CD8-positive, alpha-beta memory T cell (primary cell): ENCODE measurements at regions not wholly inside any gene's neighbourhood (a gene's known extent, or its start where the extent isn't known, plus 50 kb on each side); places are given as distances from the start of the nearest gene placed in this dataset.

ENCODE experiments used
- CTCF ChIA-PET: fragments of 350-600 bp; sonication (Branson Sonifier 250); formaldehyde crosslinking; loops from one replicate; lab custom pipeline; 2021; ENCODE audit warnings: antibody characterized with exemption; lab: Charles Lee
- POLR2A ChIA-PET: fragments of 350-600 bp; sonication (Branson Sonifier 250); formaldehyde crosslinking; loops from one replicate; lab custom pipeline; 2021; ENCODE audit warnings: antibody characterized with exemption; lab: Charles Lee
- DNase-seq, 5 donors: peaks; one replicate each; pipeline versions ENCODE4 v3.0.0 to v3.0.0-alpha.2; 2020 to 2022; ENCODE audit warnings: mixed read lengths in 1 of 5
- H3K27ac ChIP-seq: one replicate; pipeline ENCODE4 v1.7.0; 2013; ENCODE audit warnings: low read depth, mild to moderate bottlenecking, low read length, moderate library complexity
- H3K27me3 ChIP-seq: 2 replicates; pipeline ENCODE4 v1.7.0; 2013; ENCODE audit warnings: low read length, mild to moderate bottlenecking; ENCODE audit not compliant: insufficient read depth, poor library complexity, severe bottlenecking
- H3K36me3 ChIP-seq: 2 replicates; pipeline ENCODE4 v1.7.0; 2013; ENCODE audit warnings: mild to moderate bottlenecking, low read length, moderate library complexity; ENCODE audit not compliant: insufficient read depth
- H3K4me1 ChIP-seq: 2 replicates; pipeline ENCODE4 v1.7.0; 2013; ENCODE audit warnings: mild to moderate bottlenecking, low read length, moderate library complexity; ENCODE audit not compliant: insufficient read depth
- H3K4me3 ChIP-seq: 2 replicates; pipeline ENCODE4 v1.7.0; 2013; ENCODE audit warnings: mild to moderate bottlenecking, low read length
- H3K9me3 ChIP-seq: 2 replicates; pipeline ENCODE4 v1.7.0; 2013; ENCODE audit warnings: mild to moderate bottlenecking, low read length
- H3K27ac Mint-ChIP-seq, 8 donors: one replicate each; pipeline ENCODE4 v1.8.0; 2020 to 2021; ENCODE audit warnings: mixed read lengths in 8 of 8, mild to moderate bottlenecking in 6 of 8, inconsistent platforms in 3 of 8, moderate library complexity in 3 of 8
- H3K27me3 Mint-ChIP-seq, 2 donors: one replicate each; pipeline ENCODE4 v1.8.0; 2020 to 2021; ENCODE audit warnings: mixed read lengths in 2 of 2, mild to moderate bottlenecking in 1 of 2, moderate library complexity in 1 of 2
- H3K36me3 Mint-ChIP-seq, 3 donors: one replicate each; pipeline ENCODE4 v1.8.0; 2020 to 2021; ENCODE audit warnings: mixed read lengths in 3 of 3, inconsistent platforms in 1 of 3, mild to moderate bottlenecking in 1 of 3
- H3K4me1 Mint-ChIP-seq, 3 donors: one replicate each; pipeline ENCODE4 v1.8.0; 2020 to 2021; ENCODE audit warnings: mixed read lengths in 3 of 3, inconsistent platforms in 1 of 3, mild to moderate bottlenecking in 1 of 3
- H3K4me3 Mint-ChIP-seq, 7 donors: one replicate each; pipeline ENCODE4 v1.8.0; 2020 to 2021; ENCODE audit warnings: mixed read lengths in 7 of 7, mild to moderate bottlenecking in 6 of 7, moderate library complexity in 4 of 7, inconsistent platforms in 2 of 7
- H3K9me3 Mint-ChIP-seq, 5 donors: one replicate each; pipeline ENCODE4 v1.8.0; 2020 to 2022; ENCODE audit warnings: mixed read lengths in 5 of 5, mild to moderate bottlenecking in 3 of 5, moderate library complexity in 2 of 5, inconsistent platforms in 1 of 5

DNA sequence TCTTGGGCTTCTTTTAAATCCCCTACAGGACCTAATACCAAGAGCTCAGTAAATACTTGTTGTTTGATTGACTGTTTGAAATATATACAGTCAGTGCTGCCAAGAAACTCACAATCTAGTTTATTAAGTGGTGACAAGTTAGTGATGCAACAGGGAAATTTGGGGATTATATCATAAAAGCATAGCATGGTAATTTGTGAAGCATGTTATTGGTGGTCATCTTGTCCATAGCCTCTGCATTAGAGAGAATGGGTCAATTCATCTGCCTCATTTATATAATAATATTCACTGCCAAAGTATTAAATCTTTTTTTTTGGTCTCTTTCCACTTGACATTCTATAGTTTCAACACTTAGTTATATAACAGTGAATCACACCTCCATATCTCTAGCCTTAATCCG is 138.2 kb upstream of the SPAG17 start:
- Mint-ChIP-seq H3K27ac (no peak overlapping the region), H3K9me3 (peaks cover 0 to 4% (median 2%) of the 10 kb centered on the region in 5 donors), H3K27me3 (peaks cover 0 to 3% of the 10 kb centered on the region in 2 donors), H3K36me3 (no peaks in the 10 kb centered on the region), H3K4me1 (no peaks in the 10 kb centered on the region), H3K4me3 (no peak overlapping the region)
- Histone ChIP-seq H3K36me3 (no peaks in the 10 kb centered on the region), H3K27ac (no peak overlapping the region), H3K4me1 (no peaks in the 10 kb centered on the region), H3K4me3 (no peak overlapping the region), H3K27me3 (no peaks in the 10 kb centered on the region), H3K9me3 (no peaks in the 10 kb centered on the region)
- DNase-seq: no peak
- POLR2A ChIA-PET: no interaction called here
- CTCF ChIA-PET: no interaction called here

DNA sequence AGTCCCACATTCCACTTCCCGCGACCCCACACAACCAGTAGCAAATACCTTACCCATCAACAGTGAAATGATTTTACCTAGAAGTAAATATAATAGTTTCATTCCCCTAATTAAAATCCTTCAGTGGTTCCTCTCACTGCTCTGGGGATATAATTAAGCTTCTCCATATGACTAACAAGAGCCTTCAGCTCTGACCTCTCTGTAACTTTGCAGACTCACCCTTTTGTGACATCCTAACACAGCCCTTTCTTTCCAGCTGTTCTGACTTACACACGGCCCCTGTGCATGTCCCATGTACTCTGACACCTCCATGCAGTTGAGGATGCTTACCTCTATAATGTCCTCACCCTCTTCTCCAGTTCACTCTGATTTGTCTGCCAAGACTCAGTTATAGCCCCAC is 137.3 kb upstream of the SPAG17 start:
- ChIA-PET CTCF (no interaction called here), POLR2A (no interaction called here)
- H3K4me1 ChIP-seq: no peaks in the 10 kb centered on the region
- DNase-seq: no peak
- Mint-ChIP-seq H3K27ac (peak overlapping the region in 1 of 8 donors; percentile 16), H3K4me3 (no peak overlapping the region), H3K36me3 (no peaks in the 10 kb centered on the region), H3K4me1 (no peaks in the 10 kb centered on the region), H3K9me3 (peaks cover 0 to 4% (median 2%) of the 10 kb centered on the region in 5 donors), H3K27me3 (peaks cover 0 to 1% of the 10 kb centered on the region in 2 donors)
- H3K4me3 ChIP-seq: no peak overlapping the region
- H3K27ac ChIP-seq: no peak overlapping the region
- H3K36me3 ChIP-seq: no peaks in the 10 kb centered on the region
- H3K9me3 ChIP-seq: no peaks in the 10 kb centered on the region
- H3K27me3 ChIP-seq: no peaks in the 10 kb centered on the region

DNA sequence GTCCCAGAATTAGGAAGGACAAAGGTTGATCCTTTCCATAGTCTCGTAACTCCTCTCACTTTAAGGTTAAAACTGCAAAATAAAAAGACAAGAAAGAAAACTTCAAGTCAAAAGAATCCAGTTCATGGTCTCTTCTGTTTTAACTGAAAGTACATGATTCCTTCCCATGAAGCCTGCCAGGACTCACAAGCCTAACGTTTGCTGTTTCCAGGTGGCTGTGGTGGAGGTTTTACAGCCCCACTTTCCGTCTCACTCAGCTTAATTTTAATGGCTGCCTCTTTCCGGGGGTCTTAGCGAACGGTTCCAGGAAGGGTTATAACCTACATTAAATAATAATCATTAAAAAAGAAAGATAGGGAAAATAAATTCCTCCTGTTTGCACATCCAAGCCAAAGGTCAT is 136.8 kb upstream of the SPAG17 start:
- H3K36me3 ChIP-seq: no peaks in the 10 kb centered on the region
- no peaks in the 10 kb centered on the region for H3K4me1 ChIP-seq
- H3K4me1 Mint-ChIP-seq: no peaks in the 10 kb centered on the region
- H3K27me3 Mint-ChIP-seq: peaks cover 0 to 1% of the 10 kb centered on the region in 2 donors
- H3K27ac ChIP-seq: no peak overlapping the region
- no peak for DNase-seq
- no peaks in the 10 kb centered on the region for H3K9me3 ChIP-seq
- H3K9me3 Mint-ChIP-seq: peaks cover 0 to 4% (median 2%) of the 10 kb centered on the region in 5 donors
- ChIA-PET CTCF (no interaction called here), POLR2A (no interaction called here)
- no peaks in the 10 kb centered on the region for H3K27me3 ChIP-seq
- H3K27ac Mint-ChIP-seq: no peak overlapping the region
- no peaks in the 10 kb centered on the region for H3K36me3 Mint-ChIP-seq
- H3K4me3 Mint-ChIP-seq: no peak overlapping the region
- no peak overlapping the region for H3K4me3 ChIP-seq

DNA sequence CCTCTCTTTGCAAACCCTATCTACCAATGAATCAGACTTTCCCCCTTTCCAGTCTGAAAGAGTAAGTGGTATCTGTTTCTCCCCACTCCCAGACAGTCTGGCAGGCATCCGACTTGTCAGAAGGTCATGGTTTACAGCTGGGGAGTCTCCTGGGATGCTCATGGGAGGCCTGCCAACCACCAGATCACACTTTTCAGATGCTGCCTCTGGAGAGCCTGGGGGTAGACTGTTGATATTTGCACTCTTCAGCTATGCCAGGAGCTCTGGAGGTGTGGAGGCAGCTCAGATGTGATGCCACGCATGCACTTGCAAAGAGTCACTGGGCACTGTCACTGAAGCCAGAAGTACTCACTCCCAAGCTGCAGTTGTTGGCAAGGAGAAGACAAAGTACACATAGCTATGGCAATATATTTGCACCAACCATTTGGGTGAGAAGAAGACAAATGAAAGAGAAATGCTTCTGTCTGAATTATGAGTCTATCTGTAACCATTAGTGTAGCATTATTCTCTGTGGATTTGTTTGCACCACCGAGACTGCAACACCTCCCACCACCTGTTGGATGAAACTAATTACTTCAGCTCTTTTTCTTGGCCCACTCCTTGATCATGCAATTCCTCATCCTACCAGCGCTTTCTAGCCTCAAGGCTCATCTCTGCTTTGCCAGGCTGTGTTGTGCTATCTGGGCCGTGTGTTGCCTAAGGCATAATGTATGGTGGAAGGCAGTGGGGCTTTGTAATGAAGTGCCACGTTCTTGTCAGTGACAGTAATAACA is 133.0 kb upstream of the SPAG17 start:
- Histone ChIP-seq H3K4me3 (no peak overlapping the region), H3K36me3 (no peaks in the 10 kb centered on the region), H3K9me3 (no peaks in the 10 kb centered on the region), H3K27me3 (no peaks in the 10 kb centered on the region), H3K4me1 (no peaks in the 10 kb centered on the region), H3K27ac (no peak overlapping the region)
- no peak for DNase-seq
- no peaks in the 10 kb centered on the region for H3K36me3 Mint-ChIP-seq
- CTCF ChIA-PET: no interaction called here
- H3K4me3 Mint-ChIP-seq: no peak overlapping the region
- peaks cover 0 to 2% of the 10 kb centered on the region in 2 donors for H3K27me3 Mint-ChIP-seq
- H3K9me3 Mint-ChIP-seq: peaks cover 0 to 10% (median 2%) of the 10 kb centered on the region in 5 donors
- H3K4me1 Mint-ChIP-seq: no peaks in the 10 kb centered on the region
- H3K27ac Mint-ChIP-seq: no peak overlapping the region
- POLR2A ChIA-PET: no interaction called here

DNA sequence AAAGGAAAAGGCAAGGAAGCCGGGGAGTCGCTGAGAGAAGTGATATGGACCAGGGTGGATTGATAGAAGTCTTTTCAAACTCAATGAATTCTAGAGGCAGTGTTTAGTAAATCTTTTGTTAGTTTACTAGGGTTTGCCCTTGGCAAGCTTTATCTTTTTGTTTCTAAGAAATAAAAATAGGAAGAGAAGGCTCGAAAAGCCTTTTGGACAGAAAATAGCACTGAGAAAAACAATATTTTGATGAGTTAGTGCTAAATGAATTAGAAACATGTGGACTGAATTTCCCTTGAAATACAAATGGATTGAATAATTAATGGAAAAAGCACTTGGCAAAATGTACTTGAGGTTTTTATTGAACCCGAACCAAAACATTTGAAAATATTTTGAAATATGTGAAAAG is 121.8 kb upstream of the SPAG17 start:
- Mint-ChIP-seq H3K4me3 (no peak overlapping the region), H3K36me3 (no peaks in the 10 kb centered on the region), H3K27ac (no peak overlapping the region), H3K9me3 (peaks cover 0 to 5% (median 0%) of the 10 kb centered on the region in 5 donors), H3K4me1 (no peaks in the 10 kb centered on the region), H3K27me3 (no peaks in the 10 kb centered on the region)
- Histone ChIP-seq H3K4me1 (no peaks in the 10 kb centered on the region), H3K4me3 (no peak overlapping the region), H3K27me3 (no peaks in the 10 kb centered on the region), H3K9me3 (no peaks in the 10 kb centered on the region), H3K27ac (no peak overlapping the region), H3K36me3 (no peaks in the 10 kb centered on the region)
- POLR2A ChIA-PET: no interaction called here
- no peak for DNase-seq
- CTCF ChIA-PET: no interaction called here

DNA sequence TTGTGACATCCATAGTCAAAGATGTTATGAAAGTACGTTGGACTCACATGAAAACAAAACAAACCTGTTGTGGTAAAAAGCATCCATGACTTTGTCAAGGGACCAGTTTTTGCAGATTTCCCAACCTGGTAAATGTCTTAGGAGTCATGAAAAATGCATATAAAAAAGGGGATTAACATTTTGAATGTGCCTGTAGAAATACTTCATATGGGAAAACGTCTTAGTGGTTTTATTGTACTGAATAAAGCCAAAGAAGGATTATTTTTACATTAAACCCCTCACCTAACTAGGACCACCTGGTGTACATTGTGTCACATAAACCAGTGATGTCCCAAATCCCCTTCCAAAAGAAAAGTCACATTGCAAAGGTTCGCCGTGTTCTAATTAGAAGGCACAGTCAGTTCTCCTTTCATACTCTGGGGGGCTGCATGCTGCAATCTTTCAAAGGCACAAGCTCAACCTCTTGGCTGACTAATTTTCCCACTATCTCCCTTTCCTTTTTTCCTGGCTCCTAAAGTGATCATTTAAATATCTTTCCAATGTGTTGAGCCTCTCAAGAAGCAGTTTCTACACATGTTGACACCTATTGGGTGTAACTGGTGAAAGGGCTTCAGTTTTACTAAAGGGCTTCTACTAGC is 119.8 kb upstream of the SPAG17 start:
- Histone ChIP-seq H3K4me1 (no peaks in the 10 kb centered on the region), H3K36me3 (no peaks in the 10 kb centered on the region), H3K27me3 (no peaks in the 10 kb centered on the region), H3K27ac (no peak overlapping the region), H3K4me3 (no peak overlapping the region), H3K9me3 (no peaks in the 10 kb centered on the region)
- peaks cover 0 to 3% (median 0%) of the 10 kb centered on the region in 5 donors for H3K9me3 Mint-ChIP-seq
- H3K27ac Mint-ChIP-seq: no peak overlapping the region
- CTCF ChIA-PET: no interaction called here
- no peaks in the 10 kb centered on the region for H3K36me3 Mint-ChIP-seq
- POLR2A ChIA-PET: no interaction called here
- H3K27me3 Mint-ChIP-seq: no peaks in the 10 kb centered on the region
- no peaks in the 10 kb centered on the region for H3K4me1 Mint-ChIP-seq
- H3K4me3 Mint-ChIP-seq: no peak overlapping the region
- DNase-seq: no peak

DNA sequence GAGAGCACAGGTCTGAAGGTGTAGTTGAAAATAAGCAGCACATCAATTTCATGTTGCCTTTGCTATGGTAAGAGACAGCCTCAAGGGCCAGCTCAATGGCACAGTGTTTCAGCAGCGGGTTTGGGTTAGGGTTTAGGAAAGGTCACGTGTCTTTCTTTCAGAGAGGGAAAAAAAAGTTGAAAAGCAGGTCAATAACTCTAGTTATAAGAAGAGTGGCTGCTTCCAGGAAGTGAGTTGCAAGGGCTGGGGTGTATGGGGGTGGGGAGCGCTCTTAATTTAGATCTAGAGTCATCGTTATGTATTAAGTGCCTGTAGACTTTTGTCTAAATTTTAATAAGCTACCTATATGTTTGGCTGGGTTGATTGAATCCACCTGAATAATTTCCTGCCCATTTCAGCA is 118.5 kb upstream of the SPAG17 start:
- no peaks in the 10 kb centered on the region for H3K4me1 ChIP-seq
- CTCF ChIA-PET: no interaction called here
- H3K4me3 Mint-ChIP-seq: no peak overlapping the region
- H3K27ac ChIP-seq: no peak overlapping the region
- no peaks in the 10 kb centered on the region for H3K27me3 Mint-ChIP-seq
- no peaks in the 10 kb centered on the region for H3K27me3 ChIP-seq
- H3K9me3 Mint-ChIP-seq: peaks cover 0 to 4% (median 0%) of the 10 kb centered on the region in 5 donors
- no peaks in the 10 kb centered on the region for H3K9me3 ChIP-seq
- H3K27ac Mint-ChIP-seq: no peak overlapping the region
- H3K36me3 Mint-ChIP-seq: no peaks in the 10 kb centered on the region
- H3K4me3 ChIP-seq: no peak overlapping the region
- H3K36me3 ChIP-seq: no peaks in the 10 kb centered on the region
- POLR2A ChIA-PET: no interaction called here
- no peak for DNase-seq
- no peaks in the 10 kb centered on the region for H3K4me1 Mint-ChIP-seq

DNA sequence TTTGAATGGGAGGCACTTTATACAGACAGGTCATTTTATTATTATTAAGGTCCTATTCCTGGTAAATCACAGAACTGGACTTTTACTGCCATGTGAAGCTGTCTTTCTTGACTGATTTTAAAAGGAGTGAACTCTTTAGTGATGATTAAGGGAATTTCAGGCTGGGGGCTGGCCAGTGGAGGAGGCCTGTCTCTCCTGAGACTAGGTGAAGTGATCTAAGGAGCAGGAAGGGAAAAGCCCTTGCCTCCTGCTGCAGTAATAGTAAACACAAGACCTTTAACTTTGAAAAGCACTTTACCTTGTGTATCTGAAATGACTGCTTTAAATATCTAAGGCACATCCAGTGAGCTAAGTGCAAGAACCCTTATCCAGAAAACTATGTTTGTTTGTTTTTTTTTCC is 118.0 kb upstream of the SPAG17 start:
- Histone ChIP-seq H3K4me1 (no peaks in the 10 kb centered on the region), H3K27ac (no peak overlapping the region), H3K27me3 (no peaks in the 10 kb centered on the region), H3K4me3 (no peak overlapping the region), H3K9me3 (no peaks in the 10 kb centered on the region), H3K36me3 (no peaks in the 10 kb centered on the region)
- DNase-seq: no peak
- peaks cover 0 to 4% (median 0%) of the 10 kb centered on the region in 5 donors for H3K9me3 Mint-ChIP-seq
- H3K27ac Mint-ChIP-seq: no peak overlapping the region
- no peak overlapping the region for H3K4me3 Mint-ChIP-seq
- H3K4me1 Mint-ChIP-seq: no peaks in the 10 kb centered on the region
- ChIA-PET POLR2A (no interaction called here), CTCF (no interaction called here)
- H3K27me3 Mint-ChIP-seq: no peaks in the 10 kb centered on the region
- no peaks in the 10 kb centered on the region for H3K36me3 Mint-ChIP-seq
